ENCODE measurements at regions not wholly inside any gene's neighbourhood (a gene's known extent, or its start where the extent isn't known, plus 50 kb on each side); places are given as distances from the start of the nearest gene placed in this dataset.

DNA sequence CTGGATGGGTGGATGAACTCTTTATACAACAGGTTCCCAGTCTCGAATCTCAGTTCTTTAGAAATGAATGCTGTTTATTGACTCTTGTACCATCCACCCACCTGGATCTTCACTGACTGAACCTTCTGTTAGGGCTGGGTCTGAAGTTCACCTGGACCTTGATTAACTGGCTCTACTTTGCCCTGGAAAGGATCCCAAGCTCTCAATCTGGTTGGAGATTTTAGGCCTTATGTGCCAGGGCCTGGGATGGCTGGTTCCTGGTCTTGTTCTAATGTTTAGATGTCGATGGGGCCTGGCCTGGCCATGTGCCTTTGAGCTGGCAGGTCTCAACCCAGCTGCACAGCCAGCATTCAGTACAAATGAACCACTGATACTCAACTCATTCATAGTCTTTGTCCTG lies 76.5 kb upstream of the MED13L start:
- ChIA-PET POLR2A (interaction anchor here (0.9 kb wide), 1 partner anchor 15 kb away, joined by 3 read pairs; no protein-coding TSS in a partner anchor), CTCF (no interaction called here)
- intact Hi-C loops (cut with micrococcal nuclease), result no loop called here
- H3K9me3 Mint-ChIP-seq, result no peaks in the 10 kb centered on the region
- H3K27ac Mint-ChIP-seq, result no peak overlapping the region
- ATAC-seq (ENCODE audit: low read depth) (no peak), DNase-seq (no peak)
- no peak overlapping the region for H3K4me3 Mint-ChIP-seq
- H3K36me3 Mint-ChIP-seq (ENCODE audit: low read depth), result no peaks in the 10 kb centered on the region
- peaks cover 12% of the 10 kb centered on the region for H3K4me1 Mint-ChIP-seq
- no peaks in the 10 kb centered on the region for H3K27me3 Mint-ChIP-seq
- TF ChIP-seq, protein P1, sequence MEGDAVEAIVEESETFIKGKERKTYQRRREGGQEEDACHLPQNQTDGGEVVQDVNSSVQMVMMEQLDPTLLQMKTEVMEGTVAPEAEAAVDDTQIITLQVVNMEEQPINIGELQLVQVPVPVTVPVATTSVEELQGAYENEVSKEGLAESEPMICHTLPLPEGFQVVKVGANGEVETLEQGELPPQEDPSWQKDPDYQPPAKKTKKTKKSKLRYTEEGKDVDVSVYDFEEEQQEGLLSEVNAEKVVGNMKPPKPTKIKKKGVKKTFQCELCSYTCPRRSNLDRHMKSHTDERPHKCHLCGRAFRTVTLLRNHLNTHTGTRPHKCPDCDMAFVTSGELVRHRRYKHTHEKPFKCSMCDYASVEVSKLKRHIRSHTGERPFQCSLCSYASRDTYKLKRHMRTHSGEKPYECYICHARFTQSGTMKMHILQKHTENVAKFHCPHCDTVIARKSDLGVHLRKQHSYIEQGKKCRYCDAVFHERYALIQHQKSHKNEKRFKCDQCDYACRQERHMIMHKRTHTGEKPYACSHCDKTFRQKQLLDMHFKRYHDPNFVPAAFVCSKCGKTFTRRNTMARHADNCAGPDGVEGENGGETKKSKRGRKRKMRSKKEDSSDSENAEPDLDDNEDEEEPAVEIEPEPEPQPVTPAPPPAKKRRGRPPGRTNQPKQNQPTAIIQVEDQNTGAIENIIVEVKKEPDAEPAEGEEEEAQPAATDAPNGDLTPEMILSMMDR (IDR thresholded peaks at IDR 0.05), result no peak

DNA sequence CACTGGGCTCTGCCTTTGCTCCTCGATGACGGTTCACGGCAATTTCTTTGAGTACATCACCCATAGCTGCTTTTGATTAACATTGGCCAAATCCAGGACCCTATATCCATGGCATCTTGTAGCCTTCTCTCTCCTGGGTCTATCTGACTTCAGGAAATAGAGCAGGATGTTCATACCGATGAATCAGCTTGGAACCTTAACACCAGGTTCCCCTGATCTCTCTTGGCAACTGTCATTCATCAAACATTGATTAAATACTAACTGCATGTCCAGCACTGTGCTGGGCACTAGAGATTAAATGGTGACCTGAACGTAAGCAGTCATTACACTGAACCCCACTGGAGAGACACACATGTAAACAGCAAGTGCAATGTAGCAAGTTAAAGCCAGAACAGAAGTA lies 77.0 kb upstream of the MED13L start:
- Mint-ChIP-seq H3K27ac (no peak overlapping the region), H3K9me3 (no peaks in the 10 kb centered on the region), H3K4me3 (no peak overlapping the region), H3K36me3 (ENCODE audit: low read depth) (no peaks in the 10 kb centered on the region), H3K4me1 (peaks cover 13% of the 10 kb centered on the region), H3K27me3 (no peaks in the 10 kb centered on the region)
- intact Hi-C loops (cut with micrococcal nuclease), result no loop called here
- ATAC-seq (ENCODE audit: low read depth) (no peak), DNase-seq (no peak)
- ChIA-PET POLR2A (interaction anchor here (0.9 kb wide), 2 partner anchors 7 to 14 kb away, joined by 3 to 4 read pairs; no protein-coding TSS in a partner anchor), CTCF (interaction anchor here (0.6 kb wide), 1 partner anchor 132 kb away, joined by 3 read pairs; no protein-coding TSS in a partner anchor)
- TF ChIP-seq, protein P1 (IDR thresholded peaks at IDR 0.05), result no peak

DNA sequence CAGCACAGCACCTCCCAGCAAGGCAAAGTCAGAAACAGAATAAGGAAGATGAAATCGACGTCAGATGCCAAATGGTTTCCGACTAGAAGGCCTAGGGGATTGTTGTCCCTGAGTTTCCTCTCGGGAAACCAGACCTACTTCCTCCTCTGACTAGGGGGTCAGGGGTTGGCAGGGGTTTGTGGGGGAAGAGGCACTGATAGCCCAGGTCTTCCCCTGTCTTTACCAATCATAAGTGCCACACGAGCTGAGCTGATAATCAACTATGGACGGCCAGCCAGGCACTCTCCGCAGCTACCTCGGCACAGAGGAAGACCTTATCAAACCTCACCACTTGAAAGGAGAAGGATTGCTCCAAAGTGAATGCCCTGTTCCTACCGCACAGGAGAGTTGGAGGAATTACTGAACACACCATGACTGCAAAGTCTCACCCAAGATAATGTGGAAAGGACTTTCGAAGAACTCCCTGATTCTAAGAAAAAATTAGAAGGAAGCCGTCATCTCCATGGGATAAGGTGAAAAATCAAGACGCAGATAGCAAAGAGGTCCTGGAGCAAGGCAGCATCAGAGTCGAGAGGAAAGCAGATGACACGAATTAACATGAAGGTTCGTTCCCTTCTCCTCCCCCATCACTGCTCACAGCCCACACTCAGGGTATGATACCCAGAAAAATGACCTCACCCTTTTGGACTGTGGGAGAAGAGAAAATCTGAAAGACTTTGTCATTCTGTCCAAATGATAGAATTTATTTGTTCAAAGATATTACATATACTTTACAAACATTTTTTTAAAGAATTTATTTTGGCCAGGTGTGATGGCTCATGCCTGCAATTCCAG lies 77.7 kb upstream of the MED13L start:
- CTCF ChIA-PET, result interaction anchor here (0.6 kb wide), 1 partner anchor 131 kb away, joined by 3 read pairs; no protein-coding TSS in a partner anchor
- H3K4me1 Mint-ChIP-seq, result peaks cover 17% of the 10 kb centered on the region
- TF ChIP-seq, protein P1 (IDR thresholded peaks at IDR 0.05), result no peak
- no peak overlapping the region for H3K4me3 Mint-ChIP-seq
- H3K9me3 Mint-ChIP-seq, result no peaks in the 10 kb centered on the region
- no peaks in the 10 kb centered on the region for H3K27me3 Mint-ChIP-seq
- ATAC-seq (ENCODE audit: low read depth) (no peak), DNase-seq (no peak)
- intact Hi-C loops (cut with micrococcal nuclease), result no loop called here
- no peaks in the 10 kb centered on the region for H3K36me3 Mint-ChIP-seq (ENCODE audit: low read depth)
- no peak overlapping the region for H3K27ac Mint-ChIP-seq
- POLR2A ChIA-PET, result interaction anchor here (0.9 kb wide), 1 partner anchor 8 kb away, joined by 4 read pairs; no protein-coding TSS in a partner anchor

DNA sequence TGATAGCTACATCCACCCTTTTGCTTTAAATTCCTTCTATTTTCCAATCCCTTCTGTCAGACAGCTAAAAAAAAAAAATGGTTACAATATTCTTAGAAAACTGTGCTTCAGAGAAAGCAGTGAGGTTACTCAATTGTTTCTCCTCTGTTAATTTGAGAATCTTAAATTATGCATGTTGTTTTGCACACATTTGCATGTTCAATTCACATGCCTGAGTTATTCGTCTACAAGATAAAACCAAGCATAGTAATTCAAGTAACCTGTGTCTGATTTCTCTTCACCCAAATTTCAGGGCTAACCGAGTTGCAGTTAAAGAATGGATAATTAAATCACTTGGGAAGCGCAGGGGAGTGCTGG lies 81.0 kb upstream of the MED13L start:
- ChIA-PET CTCF (interaction anchor here (0.9 kb wide), 1 partner anchor 21 kb away, joined by 4 read pairs; no protein-coding TSS in a partner anchor), POLR2A (interaction anchor here (0.7 to 2.2 kb wide), 3 partner anchors 22 to 201 kb away, joined by 3 to 7 read pairs (median 3); partner anchors contain the start of gene MAP1LC3B2)
- TF ChIP-seq, protein P1 (IDR thresholded peaks at IDR 0.05), result no peak
- Mint-ChIP-seq H3K36me3 (ENCODE audit: low read depth) (no peaks in the 10 kb centered on the region), H3K4me1 (peaks cover 27% of the 10 kb centered on the region), H3K4me3 (peak overlapping the region; percentile 65), H3K9me3 (no peaks in the 10 kb centered on the region), H3K27ac (peak overlapping the region; percentile 76), H3K27me3 (no peaks in the 10 kb centered on the region)
- intact Hi-C loops (cut with micrococcal nuclease), result no loop called here
- ATAC-seq (ENCODE audit: low read depth) (no peak), DNase-seq (no peak)

Measured in activated B cell treated with CpG ODN at 0.5 μM for 24 hours (primary cell).